Breast epithelium (tissue), 3 donors: ENCODE measurements at regions not wholly inside any gene's neighbourhood (a gene's known extent, or its start where the extent isn't known, plus 50 kb on each side); places are given as distances from the start of the nearest gene placed in this dataset.

Source experiments
- POLR2A ChIP-seq: fragments of 450-650 bp; IDR thresholded peaks from one replicate; pipeline ENCODE4 v1.6.1; 2016; ENCODE audit warnings: antibody characterized with exemption, mild to moderate bottlenecking, moderate library complexity
- POLR2AphosphoS5 ChIP-seq, 3 donors: sonication (generic); formaldehyde crosslinking; IDR thresholded peaks; one replicate each; pipeline ENCODE4 v1.6.1; 2017; ENCODE audit warnings: antibody characterized with exemption in 3 of 3
- TF ChIP-seq, protein P1 (sequence below), 3 donors: fragments of 450-650 bp; IDR thresholded peaks; one replicate each; pipeline ENCODE4 v1.5.1; 2016 to 2017; ENCODE audit warnings: antibody characterized with exemption in 3 of 3, mild to moderate bottlenecking in 3 of 3, moderate library complexity in 3 of 3

DNA sequence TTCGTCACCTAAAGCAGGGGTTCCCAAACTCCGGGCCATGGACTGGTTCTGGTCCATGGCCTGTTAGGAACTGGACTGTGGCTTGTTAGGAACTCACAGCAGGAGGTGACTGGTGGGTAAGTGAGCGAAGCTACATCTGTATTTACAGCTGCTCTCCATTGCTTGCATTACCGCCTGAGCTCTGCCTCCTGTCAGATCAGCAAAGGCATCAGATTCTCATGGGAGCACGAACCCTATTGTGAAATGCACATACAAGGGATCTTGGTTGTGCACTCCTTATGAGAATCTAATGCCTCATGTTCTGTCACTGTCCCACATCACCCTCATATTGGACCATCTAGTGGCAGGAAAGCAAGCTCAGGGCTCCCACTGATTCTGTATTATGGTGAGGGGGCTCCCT is 217.0 kb downstream of the ZFP36L2 start:
- TF ChIP-seq, protein P1, sequence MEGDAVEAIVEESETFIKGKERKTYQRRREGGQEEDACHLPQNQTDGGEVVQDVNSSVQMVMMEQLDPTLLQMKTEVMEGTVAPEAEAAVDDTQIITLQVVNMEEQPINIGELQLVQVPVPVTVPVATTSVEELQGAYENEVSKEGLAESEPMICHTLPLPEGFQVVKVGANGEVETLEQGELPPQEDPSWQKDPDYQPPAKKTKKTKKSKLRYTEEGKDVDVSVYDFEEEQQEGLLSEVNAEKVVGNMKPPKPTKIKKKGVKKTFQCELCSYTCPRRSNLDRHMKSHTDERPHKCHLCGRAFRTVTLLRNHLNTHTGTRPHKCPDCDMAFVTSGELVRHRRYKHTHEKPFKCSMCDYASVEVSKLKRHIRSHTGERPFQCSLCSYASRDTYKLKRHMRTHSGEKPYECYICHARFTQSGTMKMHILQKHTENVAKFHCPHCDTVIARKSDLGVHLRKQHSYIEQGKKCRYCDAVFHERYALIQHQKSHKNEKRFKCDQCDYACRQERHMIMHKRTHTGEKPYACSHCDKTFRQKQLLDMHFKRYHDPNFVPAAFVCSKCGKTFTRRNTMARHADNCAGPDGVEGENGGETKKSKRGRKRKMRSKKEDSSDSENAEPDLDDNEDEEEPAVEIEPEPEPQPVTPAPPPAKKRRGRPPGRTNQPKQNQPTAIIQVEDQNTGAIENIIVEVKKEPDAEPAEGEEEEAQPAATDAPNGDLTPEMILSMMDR (IDR thresholded peaks at IDR 0.05) = no peak
- TF ChIP-seq POLR2A (no peak), POLR2AphosphoS5 (IDR thresholded peaks at IDR 0.05) (no peak)
